ENCODE measurements at regions not wholly inside any gene's neighbourhood (a gene's known extent, or its start where the extent isn't known, plus 50 kb on each side); places are given as distances from the start of the nearest gene placed in this dataset.

- TF ChIP-seq PPARA (CRISPR knock-in tag; IDR thresholded peaks at IDR 0.05; ENCODE audit: borderline replicate concordance) (no peak), ESRRG (CRISPR knock-in tag; IDR thresholded peaks at IDR 0.05) (no peak), PATZ1 (CRISPR knock-in tag; IDR thresholded peaks at IDR 0.05; ENCODE audit: borderline replicate concordance) (no peak), ZFP3 (CRISPR knock-in tag; IDR thresholded peaks at IDR 0.05) (no peak), OSR1 (CRISPR knock-in tag; IDR thresholded peaks at IDR 0.05) (no peak), BACH2 (CRISPR knock-in tag; IDR thresholded peaks at IDR 0.05; ENCODE audit: borderline replicate concordance) (no peak), POU6F1 (CRISPR knock-in tag; IDR thresholded peaks at IDR 0.05; ENCODE audit: borderline replicate concordance, low read depth) (no peak), SNAI2 (CRISPR knock-in tag; IDR thresholded peaks at IDR 0.05) (no peak), ZNF70 (CRISPR knock-in tag; IDR thresholded peaks at IDR 0.05) (no peak), ZFP30 (CRISPR knock-in tag; IDR thresholded peaks at IDR 0.05) (no peak), ARNTL (CRISPR knock-in tag; IDR thresholded peaks at IDR 0.05; ENCODE audit: borderline replicate concordance, low read depth) (no peak), CSDC2 (CRISPR knock-in tag; IDR thresholded peaks at IDR 0.05) (no peak), RARB (CRISPR knock-in tag; IDR thresholded peaks at IDR 0.05) (no peak), TOX (CRISPR knock-in tag; IDR thresholded peaks at IDR 0.05; ENCODE audit: borderline replicate concordance) (no peak), CREB5 (CRISPR knock-in tag; IDR thresholded peaks at IDR 0.05; ENCODE audit: low read depth) (no peak)
- no peak for ATAC-seq
These were observed 63.5 kb upstream of the DEFB112 start for GRCh38 chr6:50112981-50113857.

- no peak for ATAC-seq
- TF ChIP-seq ZC3H10 (CRISPR knock-in tag; IDR thresholded peaks at IDR 0.05) (no peak), OSR1 (CRISPR knock-in tag; IDR thresholded peaks at IDR 0.05) (no peak), ZFP3 (CRISPR knock-in tag; IDR thresholded peaks at IDR 0.05) (no peak), POU6F1 (CRISPR knock-in tag; IDR thresholded peaks at IDR 0.05; ENCODE audit: borderline replicate concordance, low read depth) (no peak), BACH2 (CRISPR knock-in tag; IDR thresholded peaks at IDR 0.05; ENCODE audit: borderline replicate concordance) (no peak), CSRNP3 (CRISPR knock-in tag; IDR thresholded peaks at IDR 0.05) (no peak), CSDC2 (CRISPR knock-in tag; IDR thresholded peaks at IDR 0.05) (no peak), TCF4 (CRISPR knock-in tag; IDR thresholded peaks at IDR 0.05; ENCODE audit: borderline replicate concordance) (no peak), ZNF565 (CRISPR knock-in tag; conservative IDR thresholded peaks at IDR 0.05; ENCODE audit: low read depth) (no peak), PPARA (CRISPR knock-in tag; IDR thresholded peaks at IDR 0.05; ENCODE audit: borderline replicate concordance) (no peak)
These were observed 66.7 kb upstream of the DEFB112 start for GRCh38 chr6:50116390-50116789.

- TF ChIP-seq ARNTL (CRISPR knock-in tag; IDR thresholded peaks at IDR 0.05; ENCODE audit: borderline replicate concordance, low read depth) (no peak), OSR1 (CRISPR knock-in tag; IDR thresholded peaks at IDR 0.05) (no peak), BACH2 (CRISPR knock-in tag; IDR thresholded peaks at IDR 0.05; ENCODE audit: borderline replicate concordance) (no peak), ZC3H10 (CRISPR knock-in tag; IDR thresholded peaks at IDR 0.05) (no peak), ZFP3 (CRISPR knock-in tag; IDR thresholded peaks at IDR 0.05) (no peak), POU6F1 (CRISPR knock-in tag; IDR thresholded peaks at IDR 0.05; ENCODE audit: borderline replicate concordance, low read depth) (no peak), ZNF565 (CRISPR knock-in tag; conservative IDR thresholded peaks at IDR 0.05; ENCODE audit: low read depth) (no peak), RARB (CRISPR knock-in tag; IDR thresholded peaks at IDR 0.05) (no peak), ESRRG (CRISPR knock-in tag; IDR thresholded peaks at IDR 0.05) (no peak), PPARA (CRISPR knock-in tag; IDR thresholded peaks at IDR 0.05; ENCODE audit: borderline replicate concordance) (no peak), CREB5 (CRISPR knock-in tag; IDR thresholded peaks at IDR 0.05; ENCODE audit: low read depth) (no peak), SNAI2 (CRISPR knock-in tag; IDR thresholded peaks at IDR 0.05) (no peak), CSDC2 (CRISPR knock-in tag; IDR thresholded peaks at IDR 0.05) (no peak), TOX (CRISPR knock-in tag; IDR thresholded peaks at IDR 0.05; ENCODE audit: borderline replicate concordance) (no peak)
- ATAC-seq: no peak
These were observed 67.2 kb upstream of the DEFB112 start for GRCh38 chr6:50116797-50117542.

Measured in SK-N-SH treated with all-trans-retinoic acid at 6 μM for 48 hours (cell line).